HL-60 (cell line): ENCODE measurements at regions not wholly inside any gene's neighbourhood (a gene's known extent, or its start where the extent isn't known, plus 50 kb on each side); places are given as distances from the start of the nearest gene placed in this dataset.

Experiments used
- CTCF ChIP-seq: IDR thresholded peaks from one replicate; pipeline ENCODE4 v1.5.1; 2011; ENCODE audit warnings: low read length, control low read depth, inconsistent platforms; ENCODE audit not compliant: insufficient read depth
- GABPA ChIP-seq: IDR thresholded peaks from 2 replicates; pipeline ENCODE4 v1.6.1; 2012; ENCODE audit warnings: low read depth
- POLR2AphosphoS5 ChIP-seq: IDR thresholded peaks from 2 replicates; pipeline ENCODE4 v1.6.1; 2012; ENCODE audit warnings: low read depth
- SPI1 ChIP-seq: IDR thresholded peaks from 2 replicates; pipeline ENCODE4 v1.6.1; 2012; ENCODE audit warnings: low read depth, mild to moderate bottlenecking, borderline replicate concordance

GRCh38 chr2:181786371-181787228 lies 104.9 kb upstream of the ITPRID2 start:
- TF ChIP-seq CTCF (no peak), POLR2AphosphoS5 (no peak), GABPA (no peak), SPI1 (no peak)
